T-cell (primary cell): ENCODE measurements at regions not wholly inside any gene's neighbourhood (a gene's known extent, or its start where the extent isn't known, plus 50 kb on each side); places are given as distances from the start of the nearest gene placed in this dataset.

ENCODE experiments used
- ATAC-seq, 4 experiments: fragments of 200-7000 bp in 3 of 4; fragments of 150-1000 bp in 1 of 4; cut with Tn5 transposase; replicated peaks in 1 of 4; 1 replicate in 3 of 4; 2 replicates in 1 of 4; pipeline ENCODE4 v1.10.0; 2021; ENCODE audit warnings: moderate library complexity in 3 of 4, mild to moderate bottlenecking in 2 of 4, moderate number of reproducible peaks in 1 of 4
- CTCF ChIA-PET, 2 donors: fragments of 300-600 bp; sonication (Branson Sonifier 250); formaldehyde crosslinking; loops; one replicate each; lab custom pipeline; 2022; ENCODE audit warnings: antibody characterized with exemption in 2 of 2; lab: Charles Lee
- POLR2A ChIA-PET, 2 donors: fragments of 300-600 bp; sonication (Branson Sonifier 250); formaldehyde crosslinking; loops; one replicate each; lab custom pipeline; 2022; ENCODE audit warnings: antibody characterized with exemption in 2 of 2; lab: Charles Lee
- DNase-seq, 35 experiments: peaks; one replicate each; pipeline versions ENCODE4 v3.0.0 to v3.0.0-alpha.2; 2013 to 2023
- H3K27ac ChIP-seq: one replicate; pipeline ENCODE4 v1.5.1; 2013; ENCODE audit warnings: low read length
- H3K27me3 ChIP-seq, 2 experiments: replicated peaks in 1 of 2; 1 replicate in 1 of 2; 2 replicates in 1 of 2; pipeline versions ENCODE4 v1.6.1 to v1.7.0; 2013; ENCODE audit warnings: low read length in 1 of 2, mixed read lengths in 1 of 2; ENCODE audit not compliant: control insufficient read depth in 2 of 2, insufficient read depth in 2 of 2; ENCODE audit errors: extremely low read depth in 1 of 2
- H3K36me3 ChIP-seq, 2 donors: 1 replicate in 1 of 2; 2 replicates in 1 of 2; pipeline versions ENCODE4 v1.6.1 to v1.7.0; 2013; ENCODE audit warnings: low read length in 1 of 2; ENCODE audit not compliant: control insufficient read depth in 2 of 2, insufficient read depth in 1 of 2; ENCODE audit errors: extremely low read depth in 1 of 2
- H3K4me1 ChIP-seq, 2 experiments: 1 replicate in 1 of 2; 2 replicates in 1 of 2; pipeline versions ENCODE4 v1.6.1 to v1.7.0; 2013; ENCODE audit warnings: low read length in 2 of 2, mixed read lengths in 1 of 2; ENCODE audit not compliant: insufficient read depth in 2 of 2, control insufficient read depth in 1 of 2; ENCODE audit errors: extremely low read depth in 1 of 2
- H3K4me3 ChIP-seq, 2 donors: 1 replicate in 1 of 2; 2 replicates in 1 of 2; pipeline versions ENCODE4 v1.5.1 to v1.7.0; 2013; ENCODE audit warnings: mild to moderate bottlenecking in 2 of 2, low read length in 1 of 2, moderate library complexity in 1 of 2; ENCODE audit not compliant: control insufficient read depth in 1 of 2; ENCODE audit errors: extremely low read depth in 1 of 2
- H3K9me3 ChIP-seq: 2 replicates; pipeline ENCODE4 v1.7.0; 2013
- H3K27ac Mint-ChIP-seq, 2 donors: one replicate each; pipeline ENCODE4 v1.8.0; 2020 to 2021; ENCODE audit warnings: mild to moderate bottlenecking in 2 of 2, mixed read lengths in 2 of 2
- H3K27me3 Mint-ChIP-seq, 2 donors: one replicate each; pipeline ENCODE4 v1.8.0; 2021 to 2022; ENCODE audit warnings: mixed read lengths in 2 of 2
- H3K36me3 Mint-ChIP-seq: one replicate; pipeline ENCODE4 v1.8.0; 2021; ENCODE audit warnings: mixed read lengths
- H3K4me1 Mint-ChIP-seq, 3 donors: one replicate each; pipeline ENCODE4 v1.8.0; 2020 to 2022; ENCODE audit warnings: mixed read lengths in 3 of 3, mild to moderate bottlenecking in 1 of 3
- H3K4me3 Mint-ChIP-seq, 3 donors: one replicate each; pipeline ENCODE4 v1.8.0; 2020 to 2022; ENCODE audit warnings: mild to moderate bottlenecking in 3 of 3, mixed read lengths in 3 of 3, moderate library complexity in 3 of 3
- H3K9me3 Mint-ChIP-seq, 3 donors: one replicate each; pipeline ENCODE4 v1.8.0; 2020 to 2022; ENCODE audit warnings: mixed read lengths in 3 of 3
- WGBS: methylation state at CpG from one replicate; pipeline ENCODE4 v1.1.5; 2013; ENCODE audit warnings: missing lambda C conversion rate; ENCODE audit not compliant: insufficient coverage; 5-methylcytosine and 5-hydroxymethylcytosine counted together

DNA sequence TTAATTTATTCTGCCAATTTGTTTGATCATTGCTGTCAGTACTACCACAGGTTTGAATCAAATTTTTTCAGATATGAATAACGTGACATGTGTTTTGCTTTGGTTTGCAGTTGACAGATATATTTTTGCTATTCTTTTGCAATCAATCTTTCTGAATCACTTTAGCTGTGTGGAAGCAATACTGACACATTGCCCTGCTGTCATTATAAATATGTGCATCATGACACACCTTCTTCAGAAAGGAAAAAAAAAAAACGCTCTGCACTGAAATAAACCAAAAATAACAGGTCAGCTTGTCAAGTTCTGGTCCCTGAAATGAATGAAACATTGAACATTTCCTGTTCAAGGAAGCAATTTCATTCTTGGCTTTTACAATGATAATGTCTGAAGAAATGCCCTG, 93.8 kb upstream of the FAM13C start:
- Histone ChIP-seq H3K27me3 (no peaks in the 10 kb centered on the region), H3K4me3 (no peak overlapping the region), H3K4me1 (no peaks in the 10 kb centered on the region), H3K9me3 (no peaks in the 10 kb centered on the region), H3K36me3 (no peaks in the 10 kb centered on the region), H3K27ac (no peak overlapping the region)
- H3K36me3 Mint-ChIP-seq: no peaks in the 10 kb centered on the region
- CTCF ChIA-PET: no interaction called here
- no peak overlapping the region for H3K27ac Mint-ChIP-seq
- H3K27me3 Mint-ChIP-seq: no peaks in the 10 kb centered on the region
- POLR2A ChIA-PET: no interaction called here
- no peaks in the 10 kb centered on the region for H3K9me3 Mint-ChIP-seq
- ATAC-seq (no peak), DNase-seq (no peak)
- H3K4me1 Mint-ChIP-seq: no peaks in the 10 kb centered on the region
- WGBS: no CpG with 5 or more reads among the region's 2 CpGs
- H3K4me3 Mint-ChIP-seq: no peak overlapping the region

DNA sequence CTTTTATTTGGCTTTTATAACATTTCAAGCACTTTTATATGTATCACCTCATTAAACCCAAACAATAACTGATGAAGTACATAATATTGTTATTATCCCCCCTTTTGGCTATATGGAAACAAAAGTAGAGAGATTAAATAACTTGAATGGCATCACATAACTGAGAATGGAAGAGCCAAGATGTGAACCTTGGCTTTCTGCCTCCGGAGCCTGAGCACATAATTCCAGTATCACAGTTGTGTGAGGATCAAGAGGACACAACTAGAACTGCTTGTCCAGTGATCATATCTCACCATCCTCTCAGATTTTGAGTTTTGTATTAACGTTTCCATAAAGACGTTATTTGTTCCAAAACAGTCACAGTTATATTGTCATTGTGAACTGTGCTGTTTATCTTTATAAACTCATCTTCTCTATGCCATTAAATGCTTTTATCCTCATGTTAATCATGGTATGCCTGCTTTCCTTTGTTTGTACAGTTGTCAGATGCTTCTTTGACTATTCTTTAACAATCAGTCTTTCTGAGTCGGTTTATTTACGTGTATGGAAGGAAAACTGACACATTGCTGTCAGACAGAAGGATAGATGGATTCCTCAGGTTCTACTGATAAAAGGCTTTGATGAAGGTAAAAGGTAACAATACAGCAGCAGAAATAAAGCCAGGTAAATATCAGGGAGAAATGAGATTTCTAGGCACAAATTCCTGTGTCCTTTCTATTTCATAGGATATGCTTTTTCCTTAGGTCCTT, 92.0 kb upstream of the FAM13C start:
- no peaks in the 10 kb centered on the region for H3K4me1 ChIP-seq
- no peaks in the 10 kb centered on the region for H3K9me3 ChIP-seq
- POLR2A ChIA-PET: no interaction called here
- Mint-ChIP-seq H3K4me3 (no peak overlapping the region), H3K9me3 (peaks cover 0 to 3% (median 0%) of the 10 kb centered on the region in 3 donors), H3K36me3 (no peaks in the 10 kb centered on the region), H3K4me1 (no peaks in the 10 kb centered on the region), H3K27ac (no peak overlapping the region), H3K27me3 (no peaks in the 10 kb centered on the region)
- H3K4me3 ChIP-seq: no peak overlapping the region
- no peak for ATAC-seq
- no peak overlapping the region for H3K27ac ChIP-seq
- CTCF ChIA-PET: no interaction called here
- no peaks in the 10 kb centered on the region for H3K27me3 ChIP-seq
- WGBS: no CpG with 5 or more reads among the region's 5 CpGs
- H3K36me3 ChIP-seq: no peaks in the 10 kb centered on the region
- DNase-seq: no peak

DNA sequence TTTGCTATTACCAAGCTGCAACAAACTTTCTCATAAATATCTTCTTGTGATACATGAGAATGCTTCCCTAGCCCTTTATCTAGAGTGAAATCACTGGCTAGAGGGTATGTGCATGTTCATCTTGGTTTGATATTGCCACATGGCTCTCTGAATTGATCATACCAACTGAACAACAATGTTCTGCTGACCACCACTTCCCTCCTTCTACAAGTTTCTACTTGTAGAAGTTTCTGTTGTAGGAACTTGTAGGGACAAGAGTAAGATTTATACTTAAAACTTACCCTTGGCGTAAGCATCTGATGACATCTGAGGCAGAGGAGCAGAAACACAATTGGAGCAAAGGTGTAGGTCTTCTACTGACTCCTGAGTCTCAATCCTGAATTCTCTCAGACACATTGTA, 86.3 kb upstream of the FAM13C start:
- DNase-seq (no peak), ATAC-seq (no peak)
- Mint-ChIP-seq H3K4me1 (no peaks in the 10 kb centered on the region), H3K36me3 (no peaks in the 10 kb centered on the region), H3K9me3 (peaks cover 4 to 7% (median 7%) of the 10 kb centered on the region in 3 donors), H3K27ac (no peak overlapping the region), H3K27me3 (no peaks in the 10 kb centered on the region), H3K4me3 (no peak overlapping the region)
- Histone ChIP-seq H3K36me3 (no peaks in the 10 kb centered on the region), H3K4me3 (no peak overlapping the region), H3K27me3 (no peaks in the 10 kb centered on the region), H3K4me1 (no peaks in the 10 kb centered on the region), H3K9me3 (no peaks in the 10 kb centered on the region), H3K27ac (no peak overlapping the region)
- WGBS: no CpG with 5 or more reads among the region's 1 CpG
- ChIA-PET CTCF (no interaction called here), POLR2A (no interaction called here)

DNA sequence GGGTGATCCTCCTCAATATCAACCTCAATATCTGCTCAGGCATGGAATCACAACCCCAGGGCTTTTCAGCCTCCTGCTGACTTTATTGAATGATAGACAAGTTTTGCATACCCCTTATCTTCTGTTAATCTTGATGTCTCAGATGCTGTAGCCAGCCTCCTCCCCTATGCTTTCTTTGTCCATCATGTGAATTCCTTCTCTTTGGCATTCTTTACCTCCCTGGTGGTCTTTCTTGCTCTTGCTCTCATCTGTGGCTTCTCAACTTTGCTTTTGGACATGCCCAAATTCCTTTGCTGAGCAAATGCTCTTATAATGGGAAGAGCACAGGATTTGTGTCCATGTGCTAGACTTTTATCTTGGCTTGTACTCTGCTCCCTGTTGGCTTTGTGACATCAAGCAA, 73.4 kb upstream of the FAM13C start:
- H3K36me3 ChIP-seq: no peaks in the 10 kb centered on the region
- no peaks in the 10 kb centered on the region for H3K27me3 ChIP-seq
- no peak overlapping the region for H3K4me3 ChIP-seq
- POLR2A ChIA-PET: no interaction called here
- no peak overlapping the region for H3K27ac ChIP-seq
- ATAC-seq (no peak), DNase-seq (no peak)
- H3K9me3 ChIP-seq: no peaks in the 10 kb centered on the region
- no peaks in the 10 kb centered on the region for H3K4me1 ChIP-seq
- peaks cover 0 to 4% (median under 1%) of the 10 kb centered on the region in 3 donors for H3K9me3 Mint-ChIP-seq
- H3K27me3 Mint-ChIP-seq: peaks cover 0 to 5% of the 10 kb centered on the region in 2 donors
- no peaks in the 10 kb centered on the region for H3K36me3 Mint-ChIP-seq
- no peak overlapping the region for H3K4me3 Mint-ChIP-seq
- CTCF ChIA-PET: no interaction called here
- H3K4me1 Mint-ChIP-seq: no peaks in the 10 kb centered on the region
- H3K27ac Mint-ChIP-seq: no peak overlapping the region

DNA sequence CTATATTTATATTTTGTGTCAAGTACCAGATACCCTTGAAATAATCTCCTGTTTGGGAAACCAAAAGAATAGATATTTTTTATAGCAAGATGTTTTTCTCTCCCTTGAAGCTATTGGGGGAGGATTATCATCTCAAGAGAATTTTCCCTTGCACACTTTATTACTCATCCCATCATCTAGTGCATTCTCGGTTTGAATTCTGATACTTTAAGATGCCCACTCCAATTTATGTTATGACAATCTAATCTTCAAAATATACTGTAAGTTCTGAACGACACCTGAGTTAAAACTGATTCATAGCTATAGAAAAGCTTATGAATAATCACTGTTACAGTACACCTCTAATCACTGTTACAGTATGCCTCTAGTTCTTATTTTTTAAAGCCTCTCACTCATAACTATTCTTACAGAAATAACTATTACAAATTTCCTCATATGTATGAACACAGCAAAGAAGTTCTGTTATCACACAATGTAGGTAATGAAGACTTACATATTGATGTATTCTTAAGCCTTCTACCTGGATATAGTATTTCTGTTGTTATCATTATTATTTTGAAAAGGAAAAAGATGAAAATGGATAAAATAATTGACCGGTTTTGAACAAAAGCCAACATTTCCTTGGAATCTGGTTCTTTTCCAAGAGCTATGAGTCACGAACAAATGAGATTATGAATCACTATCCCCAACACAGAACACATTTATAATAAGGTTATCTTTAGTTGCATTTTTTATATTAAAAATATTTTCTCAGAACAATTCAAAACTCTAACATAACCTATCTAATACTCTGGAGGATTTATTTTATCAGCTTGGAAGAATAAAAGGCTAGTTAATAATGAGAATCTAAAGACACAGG, 72.3 kb upstream of the FAM13C start:
- H3K9me3 ChIP-seq: no peaks in the 10 kb centered on the region
- WGBS: no CpG with 5 or more reads among the region's 4 CpGs
- CTCF ChIA-PET: no interaction called here
- H3K27me3 ChIP-seq: no peaks in the 10 kb centered on the region
- POLR2A ChIA-PET: no interaction called here
- H3K4me1 ChIP-seq: no peaks in the 10 kb centered on the region
- H3K4me1 Mint-ChIP-seq: no peaks in the 10 kb centered on the region
- H3K27ac ChIP-seq: no peak overlapping the region
- H3K27ac Mint-ChIP-seq: no peak overlapping the region
- H3K9me3 Mint-ChIP-seq: peaks cover 0 to 4% (median 0%) of the 10 kb centered on the region in 3 donors
- no peak for DNase-seq
- H3K36me3 ChIP-seq: no peaks in the 10 kb centered on the region
- no peak overlapping the region for H3K4me3 ChIP-seq
- no peak overlapping the region for H3K4me3 Mint-ChIP-seq
- H3K27me3 Mint-ChIP-seq: peaks cover 0 to 5% of the 10 kb centered on the region in 2 donors
- ATAC-seq: no peak
- no peaks in the 10 kb centered on the region for H3K36me3 Mint-ChIP-seq

DNA sequence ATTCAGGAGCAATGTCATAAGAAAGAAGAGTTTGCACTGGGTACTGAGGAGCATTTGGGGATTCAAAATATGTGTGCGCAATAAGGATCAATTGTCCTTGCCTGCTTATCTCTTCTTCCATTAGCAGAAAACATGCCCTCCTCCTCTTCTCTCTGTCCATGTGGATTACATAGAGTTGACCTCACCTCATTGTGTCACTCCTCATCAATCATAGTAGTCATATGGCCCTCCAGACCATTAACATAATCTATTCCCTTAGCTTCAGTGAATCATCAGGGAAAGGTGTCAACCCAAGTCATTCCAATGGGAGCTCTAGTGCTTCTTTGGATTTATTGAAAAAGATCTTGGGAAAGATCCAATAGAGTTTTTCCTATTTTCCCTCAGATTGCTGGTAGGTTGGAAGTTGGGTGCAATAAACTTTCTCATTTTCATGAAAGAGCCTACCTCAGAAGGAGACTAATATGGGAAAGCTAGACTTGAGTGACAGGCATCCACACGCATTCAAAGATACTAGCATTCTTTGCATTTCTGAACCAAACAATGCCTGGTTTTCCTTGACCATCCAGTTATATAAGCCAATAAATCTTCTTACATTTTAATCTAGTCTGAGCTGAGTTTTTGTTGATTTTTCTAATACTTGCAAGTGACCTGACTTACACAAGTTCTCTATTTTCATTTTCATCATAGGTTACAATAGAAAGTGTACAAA, 71.5 kb upstream of the FAM13C start:
- Mint-ChIP-seq H3K9me3 (peaks cover 0 to 4% (median 0%) of the 10 kb centered on the region in 3 donors), H3K36me3 (no peaks in the 10 kb centered on the region), H3K27me3 (peaks cover 0 to 5% of the 10 kb centered on the region in 2 donors), H3K4me1 (no peaks in the 10 kb centered on the region), H3K4me3 (no peak overlapping the region), H3K27ac (no peak overlapping the region)
- no peak overlapping the region for H3K27ac ChIP-seq
- H3K27me3 ChIP-seq: no peaks in the 10 kb centered on the region
- no peaks in the 10 kb centered on the region for H3K9me3 ChIP-seq
- H3K4me1 ChIP-seq: no peaks in the 10 kb centered on the region
- ATAC-seq (no peak), DNase-seq (no peak)
- CTCF ChIA-PET: no interaction called here
- POLR2A ChIA-PET: no interaction called here
- no peaks in the 10 kb centered on the region for H3K36me3 ChIP-seq
- WGBS: 100% methylated on average over 1 of the region's 2 CpGs
- no peak overlapping the region for H3K4me3 ChIP-seq
